MCF 10A (cell line): ENCODE measurements at regions not wholly inside any gene's neighbourhood (a gene's known extent, or its start where the extent isn't known, plus 50 kb on each side); places are given as distances from the start of the nearest gene placed in this dataset.
"Not testable (repeated sequence)": the region's sequence is repeated elsewhere in the genome, so short reads cannot be mapped to it uniquely, and the experiment has no call there.

Experiments
- BruUV-seq: library from RNA; stranded (reverse); fragments of 400-500 nt; replicated peaks from 2 replicates; lab custom pipeline; 2021; lab: Mats Ljungman, UMichigan
- CTCF ChIA-PET: fragments of 300-600 bp; sonication (Branson Sonifier 250); formaldehyde crosslinking; extraction: SDS; loops from one replicate; lab custom pipeline; 2021; ENCODE audit warnings: antibody characterized with exemption, inconsistent platforms; lab: Yijun Ruan, JAX
- POLR2A ChIA-PET: fragments of 300-600, 350-650 bp; sonication (Branson Sonifier 250); formaldehyde crosslinking; extraction: SDS; loops from one replicate; lab custom pipeline; 2020; ENCODE audit warnings: antibody characterized with exemption, inconsistent platforms; lab: Yijun Ruan, JAX
- DNase-seq: peaks from one replicate; pipeline ENCODE4 v3.0.0-alpha.2; 2018; ENCODE audit not compliant: unreplicated experiment
- H3K27ac Mint-ChIP-seq: one replicate; pipeline ENCODE4 v1.8.0; 2022; ENCODE audit warnings: mild to moderate bottlenecking, low read depth, mixed read lengths; ENCODE audit not compliant: unreplicated experiment
- H3K27me3 Mint-ChIP-seq: one replicate; pipeline ENCODE4 v1.8.0; 2022; ENCODE audit warnings: mixed read lengths; ENCODE audit not compliant: insufficient read depth, unreplicated experiment
- H3K36me3 Mint-ChIP-seq: one replicate; pipeline ENCODE4 v1.8.0; 2022; ENCODE audit warnings: mild to moderate bottlenecking, moderate library complexity, mixed read lengths; ENCODE audit not compliant: insufficient read depth, unreplicated experiment
- H3K4me1 Mint-ChIP-seq: one replicate; pipeline ENCODE4 v1.8.0; 2022; ENCODE audit warnings: mixed read lengths; ENCODE audit not compliant: insufficient read depth, unreplicated experiment
- H3K4me3 Mint-ChIP-seq: one replicate; pipeline ENCODE4 v1.8.0; 2022; ENCODE audit warnings: mild to moderate bottlenecking, moderate library complexity, mixed read lengths; ENCODE audit not compliant: unreplicated experiment
- H3K9me3 Mint-ChIP-seq: one replicate; pipeline ENCODE4 v1.8.0; 2022; ENCODE audit warnings: mixed read lengths; ENCODE audit not compliant: unreplicated experiment
- intact Hi-C: fragments of 100-400 bp; cut with micrococcal nuclease; formaldehyde crosslinking; loops from 2 replicates; pipeline ENCODE4 v1.14.1; 2022
- TF ChIP-seq, protein P1 (sequence below): fragments of 200-600 bp; IDR thresholded peaks from one replicate; pipeline ENCODE4 v1.8.0; 2022; ENCODE audit warnings: antibody characterized with exemption, mild to moderate bottlenecking; ENCODE audit not compliant: unreplicated experiment

DNA sequence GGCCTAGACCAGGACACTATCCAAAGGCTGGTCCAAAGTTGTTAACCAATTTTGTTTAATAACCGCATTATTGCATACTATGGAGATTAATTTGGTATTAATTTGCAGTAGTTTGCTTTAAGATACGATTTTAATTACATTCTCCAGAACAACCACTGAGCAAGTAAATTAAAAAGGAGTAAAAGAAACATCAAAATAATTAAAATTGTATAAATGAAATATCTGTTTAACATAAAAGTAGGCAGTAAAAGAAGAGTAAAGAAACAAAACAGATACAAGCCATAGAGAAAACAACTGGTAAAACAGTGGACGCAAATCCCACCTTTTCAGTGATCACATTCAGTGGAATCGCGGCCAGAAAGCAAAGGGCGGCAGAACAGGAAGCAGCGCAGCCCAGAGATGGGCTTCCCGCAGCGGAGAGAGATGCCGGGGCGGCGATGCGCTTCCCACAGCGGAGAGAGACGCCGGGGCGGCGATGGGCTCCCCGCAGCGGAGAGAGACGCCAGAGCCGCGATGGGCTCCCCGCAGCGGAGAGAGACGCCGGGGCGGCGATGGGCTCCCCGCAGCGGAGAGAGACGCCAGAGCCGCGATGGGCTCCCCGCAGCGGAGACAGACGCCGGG, 176.8 kb downstream of the RTP5 start:
- intact Hi-C loops, result no loop called here
- POLR2A ChIA-PET, result no interaction called here
- no peaks in the 10 kb centered on the region for H3K36me3 Mint-ChIP-seq
- CTCF ChIA-PET, result no interaction called here
- no peaks in the 10 kb centered on the region for H3K9me3 Mint-ChIP-seq
- peaks cover 34% of the 10 kb centered on the region for H3K27me3 Mint-ChIP-seq
- no TSS peak for BruUV-seq
- no peak for DNase-seq
- no peak overlapping the region for H3K27ac Mint-ChIP-seq
- no peaks in the 10 kb centered on the region for H3K4me1 Mint-ChIP-seq
- no peak overlapping the region for H3K4me3 Mint-ChIP-seq
- TF ChIP-seq, protein P1, sequence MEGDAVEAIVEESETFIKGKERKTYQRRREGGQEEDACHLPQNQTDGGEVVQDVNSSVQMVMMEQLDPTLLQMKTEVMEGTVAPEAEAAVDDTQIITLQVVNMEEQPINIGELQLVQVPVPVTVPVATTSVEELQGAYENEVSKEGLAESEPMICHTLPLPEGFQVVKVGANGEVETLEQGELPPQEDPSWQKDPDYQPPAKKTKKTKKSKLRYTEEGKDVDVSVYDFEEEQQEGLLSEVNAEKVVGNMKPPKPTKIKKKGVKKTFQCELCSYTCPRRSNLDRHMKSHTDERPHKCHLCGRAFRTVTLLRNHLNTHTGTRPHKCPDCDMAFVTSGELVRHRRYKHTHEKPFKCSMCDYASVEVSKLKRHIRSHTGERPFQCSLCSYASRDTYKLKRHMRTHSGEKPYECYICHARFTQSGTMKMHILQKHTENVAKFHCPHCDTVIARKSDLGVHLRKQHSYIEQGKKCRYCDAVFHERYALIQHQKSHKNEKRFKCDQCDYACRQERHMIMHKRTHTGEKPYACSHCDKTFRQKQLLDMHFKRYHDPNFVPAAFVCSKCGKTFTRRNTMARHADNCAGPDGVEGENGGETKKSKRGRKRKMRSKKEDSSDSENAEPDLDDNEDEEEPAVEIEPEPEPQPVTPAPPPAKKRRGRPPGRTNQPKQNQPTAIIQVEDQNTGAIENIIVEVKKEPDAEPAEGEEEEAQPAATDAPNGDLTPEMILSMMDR, result no peak

- no TSS peak for BruUV-seq
- TF ChIP-seq, protein P1, result no peak
These were observed 178.4 kb downstream of the RTP5 start for GRCh38 chr2:242047963-242048362.

DNA sequence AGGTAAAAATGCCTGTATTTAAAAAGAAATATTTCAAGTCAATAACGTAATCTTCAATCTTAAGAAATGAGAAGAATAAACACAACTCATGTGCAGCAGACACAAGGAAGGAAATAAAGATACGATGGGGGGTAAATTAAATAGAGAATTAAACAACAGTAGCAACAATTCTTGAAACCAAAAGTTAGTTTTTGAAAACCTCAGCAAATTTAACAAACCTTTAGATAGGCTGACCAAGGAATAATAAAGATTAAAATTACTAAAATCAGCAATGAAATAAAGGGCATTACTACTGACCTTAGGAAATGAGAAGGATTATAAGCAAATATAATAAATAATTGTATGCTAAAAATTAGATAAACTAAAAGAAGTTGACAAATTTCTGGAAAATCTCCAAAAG, 178.9 kb downstream of the RTP5 start:
- H3K4me1 Mint-ChIP-seq, result no peaks in the 10 kb centered on the region
- peaks cover 45% of the 10 kb centered on the region for H3K27me3 Mint-ChIP-seq
- POLR2A ChIA-PET, result interaction anchor here (0.7 kb wide), 1 partner anchor 98 kb away, joined by 3 read pairs; no protein-coding TSS in a partner anchor
- DNase-seq, result no peak
- H3K36me3 Mint-ChIP-seq, result no peaks in the 10 kb centered on the region
- TF ChIP-seq, protein P1, result no peak
- no peaks in the 10 kb centered on the region for H3K9me3 Mint-ChIP-seq
- CTCF ChIA-PET, result no interaction called here
- H3K27ac Mint-ChIP-seq, result no peak overlapping the region
- no TSS peak for BruUV-seq
- H3K4me3 Mint-ChIP-seq, result no peak overlapping the region
- intact Hi-C loops, result no loop called here

More at GRCh38 chr2:242047963-242048362, 178.4 kb downstream of the RTP5 start:
- Mint-ChIP-seq H3K9me3 (no peaks in the 10 kb centered on the region), H3K27me3 (peaks cover 42% of the 10 kb centered on the region), H3K4me1 (no peaks in the 10 kb centered on the region), H3K4me3 (no peak overlapping the region), H3K36me3 (no peaks in the 10 kb centered on the region), H3K27ac (no peak overlapping the region)
- DNase-seq, result no peak
- intact Hi-C loops, result no loop called here
- ChIA-PET POLR2A (no interaction called here), CTCF (no interaction called here)

- H3K9me3 Mint-ChIP-seq, BruUV-seq, intact Hi-C loops, H3K36me3 Mint-ChIP-seq, H3K4me1 Mint-ChIP-seq, H3K27ac Mint-ChIP-seq, POLR2A ChIA-PET, H3K4me3 Mint-ChIP-seq, DNase-seq, CTCF ChIA-PET: not testable (repeated sequence)
- peaks cover 55% of the 10 kb centered on the region for H3K27me3 Mint-ChIP-seq
These were observed 180.0 kb downstream of the RTP5 start for GRCh38 chr2:242049492-242049891.
